ENCODE measurements at regions not wholly inside any gene's neighbourhood (a gene's known extent, or its start where the extent isn't known, plus 50 kb on each side); places are given as distances from the start of the nearest gene placed in this dataset.

DNA sequence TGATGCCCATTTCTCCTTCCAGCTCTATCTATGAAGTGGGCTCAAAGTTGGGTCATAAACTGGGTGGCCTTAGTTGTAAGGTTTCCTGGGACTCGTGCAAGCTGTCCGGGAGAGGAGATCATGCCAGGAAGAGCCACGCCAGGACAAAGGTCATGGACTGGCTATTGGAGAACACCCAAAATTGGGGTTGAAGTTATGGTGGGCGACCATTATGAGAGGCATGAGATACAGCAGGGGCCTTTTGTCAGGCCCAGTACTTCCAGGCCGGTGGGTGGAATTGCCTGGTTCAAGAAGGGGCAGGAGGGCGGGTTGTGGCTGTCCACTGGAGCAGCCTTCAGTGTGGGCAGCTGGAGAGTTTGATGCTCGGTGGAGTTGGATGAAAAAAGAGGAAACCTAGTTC is 225.1 kb upstream of the SSTR4 start (continued):
- TF ChIP-seq, protein P1, sequence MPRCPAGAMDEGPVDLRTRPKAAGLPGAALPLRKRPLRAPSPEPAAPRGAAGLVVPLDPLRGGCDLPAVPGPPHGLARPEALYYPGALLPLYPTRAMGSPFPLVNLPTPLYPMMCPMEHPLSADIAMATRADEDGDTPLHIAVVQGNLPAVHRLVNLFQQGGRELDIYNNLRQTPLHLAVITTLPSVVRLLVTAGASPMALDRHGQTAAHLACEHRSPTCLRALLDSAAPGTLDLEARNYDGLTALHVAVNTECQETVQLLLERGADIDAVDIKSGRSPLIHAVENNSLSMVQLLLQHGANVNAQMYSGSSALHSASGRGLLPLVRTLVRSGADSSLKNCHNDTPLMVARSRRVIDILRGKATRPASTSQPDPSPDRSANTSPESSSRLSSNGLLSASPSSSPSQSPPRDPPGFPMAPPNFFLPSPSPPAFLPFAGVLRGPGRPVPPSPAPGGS (IDR thresholded peaks at IDR 0.05): no peak
- TF ChIP-seq HOXA7 (CRISPR knock-in tag; IDR thresholded peaks at IDR 0.05): no peak
- no peak for TF ChIP-seq RARB (CRISPR knock-in tag; IDR thresholded peaks at IDR 0.05)
- no peak for TF ChIP-seq CEBPB (IDR thresholded peaks at IDR 0.05)
- TF ChIP-seq POLR2A (IDR thresholded peaks at IDR 0.05; ENCODE audit: low read length): no peak
- no peak for TF ChIP-seq HMGXB4 (CRISPR knock-in tag; IDR thresholded peaks at IDR 0.05; ENCODE audit: borderline replicate concordance)
- no peak for TF ChIP-seq NR3C1 (IDR thresholded peaks at IDR 0.05)
- no peak for TF ChIP-seq CTCF (IDR thresholded peaks at IDR 0.05)
- no peak for TF ChIP-seq CBX2 (IDR thresholded peaks at IDR 0.05; ENCODE audit: borderline replicate concordance, low read depth)
- TF ChIP-seq MAFK (IDR thresholded peaks at IDR 0.05; ENCODE audit: partially characterized antibody): no peak

GRCh38 chr20:22810626-22811569 is 224.2 kb upstream of the SSTR4 start:
- Histone ChIP-seq H3K9me3 (0 out of 3 replicates have a peak, but pooled peaks cover 3% of the 10 kb centered on the region), H3K4me3 (no peak overlapping the region), H3K27ac (peak overlapping the region; percentile 3 to 77; a peak in 4 of 6 replicates), H3K4me1 (peaks cover 29% of the 10 kb centered on the region), H3K4me2 (no peak overlapping the region)
- no peak for TF ChIP-seq PBX3 (IDR thresholded peaks at IDR 0.05)
- TF ChIP-seq EHMT2 (IDR thresholded peaks at IDR 0.05; ENCODE audit: low read depth): no peak
- TF ChIP-seq NR3C1 (IDR thresholded peaks at IDR 0.05): no peak
- no peak for TF ChIP-seq POLR2AphosphoS2 (conservative IDR thresholded peaks at IDR 0.05; ENCODE audit: low read length)
- TF ChIP-seq JUN (IDR thresholded peaks at IDR 0.05): no peak
- no peak for TF ChIP-seq CBX8 (IDR thresholded peaks at IDR 0.05)
- CTCF ChIA-PET: interaction anchor here (0.6 to 11.6 kb wide), 3 partner anchors 120 to 251 kb away, joined by 3 to 70 read pairs (median 6); no protein-coding TSS in a partner anchor
- WGBS (ENCODE audit: missing lambda C conversion rate): 73% methylated on average over 11 of the region's 11 CpGs
- no peak for ATAC-seq
- POLR2A ChIA-PET: interaction anchor here (0.7 kb wide), 1 partner anchor 542 kb away, joined by 4 read pairs; no protein-coding TSS in a partner anchor
- no peak for DNase-seq (ENCODE audit: low read depth in 1 of 2, low spot score in 1 of 2)
- FAIRE-seq: no peak

- H3K9me3 ChIP-seq: no peaks in the 10 kb centered on the region
- no peak overlapping the region for H3K4me2 ChIP-seq
- H3K4me3 ChIP-seq: no peak overlapping the region
- peak overlapping the region; percentile 6 to 40; a peak in 3 of 6 replicates for H3K27ac ChIP-seq
- FAIRE-seq: no peak
- 76% methylated on average over 9 of the region's 9 CpGs for WGBS (ENCODE audit: missing lambda C conversion rate)
- CTCF ChIA-PET: interaction anchor here (1.1 to 1.9 kb wide), 5 partner anchors 10 to 421 kb away, joined by 3 to 8 read pairs (median 4); no protein-coding TSS in a partner anchor
- no peak for DNase-seq (ENCODE audit: low read depth in 1 of 2, low spot score in 1 of 2)
- TF ChIP-seq RCOR1 (IDR thresholded peaks at IDR 0.05; ENCODE audit: low read depth, low read length) (no peak), HEYL (CRISPR knock-in tag; IDR thresholded peaks at IDR 0.05) (no peak), GATA3 (IDR thresholded peaks at IDR 0.05; ENCODE audit: borderline replicate concordance) (no peak), RARB (CRISPR knock-in tag; IDR thresholded peaks at IDR 0.05) (no peak), CEBPB (IDR thresholded peaks at IDR 0.05) (no peak), MAZ (IDR thresholded peaks at IDR 0.05; ENCODE audit: borderline replicate concordance, low read depth, low read length) (no peak), TP53 (CRISPR knock-in tag; IDR thresholded peaks at IDR 0.05) (no peak), PHF8 (IDR thresholded peaks at IDR 0.05; ENCODE audit: borderline replicate concordance, low read depth) (no peak)
- POLR2A ChIA-PET: interaction anchor here (0.8 kb wide), 1 partner anchor 535 kb away, joined by 6 read pairs; no protein-coding TSS in a partner anchor
- no peak for ATAC-seq
- H3K4me1 ChIP-seq: no peaks in the 10 kb centered on the region
Measured at GRCh38 chr20:22814471-22815205, 220.5 kb upstream of the SSTR4 start.
